Upper lobe of left lung (tissue), 6 donors: ENCODE measurements at regions not wholly inside any gene's neighbourhood (a gene's known extent, or its start where the extent isn't known, plus 50 kb on each side); places are given as distances from the start of the nearest gene placed in this dataset.

Source experiments
- ATAC-seq, 2 donors: fragments of 200-7000 bp; cut with Tn5 transposase; one replicate each; pipeline ENCODE4 v1.9.1; 2022; ENCODE audit warnings: mild to moderate bottlenecking in 2 of 2, moderate library complexity in 2 of 2; ENCODE audit not compliant: low FRiP score in 2 of 2
- DNase-seq, 2 donors: peaks; one replicate each; pipeline ENCODE4 v3.0.0-alpha.2; 2019 to 2020
- H3K27ac ChIP-seq, 4 donors: fragments of 200-600 bp; sonication (generic); one replicate each; pipeline ENCODE4 v1.5.1; 2016 to 2019
- H3K27me3 ChIP-seq, 4 donors: fragments of 200-600 bp; sonication (generic); one replicate each; pipeline ENCODE4 v1.5.1; 2017 to 2019
- H3K36me3 ChIP-seq, 4 donors: fragments of 200-600 bp; sonication (generic); one replicate each; pipeline ENCODE4 v1.5.1; 2016 to 2019
- H3K4me1 ChIP-seq, 4 donors: fragments of 200-600 bp; sonication (generic); one replicate each; pipeline ENCODE4 v1.5.1; 2018 to 2019
- H3K4me3 ChIP-seq, 4 donors: fragments of 200-600 bp; sonication (generic); one replicate each; pipeline ENCODE4 v1.5.1; 2017 to 2019; ENCODE audit warnings: mild to moderate bottlenecking in 2 of 4, moderate library complexity in 1 of 4
- H3K9me3 ChIP-seq, 4 donors: fragments of 200-600 bp; sonication (generic); one replicate each; pipeline ENCODE4 v1.5.1; 2018 to 2019
- CTCF ChIP-seq, 6 experiments: fragments of 450-650 bp in 4 of 6; fragments of 200-600 bp in 2 of 6; sonication (generic) in 2 of 6; IDR thresholded peaks; one replicate each; pipeline ENCODE4 v1.5.1; 2016 to 2019; ENCODE audit warnings: antibody characterized with exemption in 6 of 6
- EP300 ChIP-seq, 4 donors: sonication (generic); formaldehyde crosslinking; IDR thresholded peaks; one replicate each; pipeline ENCODE4 v1.5.1; 2017; ENCODE audit warnings: antibody characterized with exemption in 4 of 4, control low read depth in 2 of 4
- POLR2A ChIP-seq, 4 donors: fragments of 450-650 bp; IDR thresholded peaks; one replicate each; pipeline ENCODE4 v1.5.1; 2016 to 2017; ENCODE audit warnings: antibody characterized with exemption in 4 of 4, mild to moderate bottlenecking in 2 of 4
- POLR2AphosphoS5 ChIP-seq, 2 donors: sonication (generic); formaldehyde crosslinking; IDR thresholded peaks; one replicate each; pipeline ENCODE4 v1.5.1; 2017; ENCODE audit warnings: antibody characterized with exemption in 2 of 2
- WGBS, 2 donors: methylation state at CpG; one replicate each; pipeline ENCODE4 v1.1.5; 2017 to 2018; 5-methylcytosine and 5-hydroxymethylcytosine counted together
- donor health status: DM: no; HTN: no; CAD: no; lungs with moderate emphysema.
- donor health status: DM: no; HTN: yes; CAD: no; lungs with severe emphysema.

- Histone ChIP-seq H3K27ac (no peak overlapping the region), H3K4me3 (no peak overlapping the region), H3K9me3 (no peaks in the 10 kb centered on the region), H3K27me3 (no peaks in the 10 kb centered on the region), H3K4me1 (no peaks in the 10 kb centered on the region), H3K36me3 (no peaks in the 10 kb centered on the region)
- TF ChIP-seq POLR2AphosphoS5 (IDR thresholded peaks at IDR 0.05) (no peak), CTCF (IDR thresholded peaks at IDR 0.05) (no peak), POLR2A (IDR thresholded peaks at IDR 0.05) (no peak), EP300 (IDR thresholded peaks at IDR 0.05) (no peak)
- 50 to 76% methylated on average over 1 of the region's 1 CpG for WGBS, 2 donors
- ATAC-seq, result no peak
- no peak for DNase-seq
Measured at GRCh38 chr5:99005506-99005905, 76.7 kb upstream of the CHD1 start.

GRCh38 chr5:99004960-99005359 lies 76.2 kb upstream of the CHD1 start:
- DNase-seq, result no peak
- H3K9me3 ChIP-seq, result no peaks in the 10 kb centered on the region
- TF ChIP-seq POLR2A (IDR thresholded peaks at IDR 0.05) (no peak), POLR2AphosphoS5 (IDR thresholded peaks at IDR 0.05) (no peak), CTCF (IDR thresholded peaks at IDR 0.05) (no peak), EP300 (IDR thresholded peaks at IDR 0.05) (no peak)
- WGBS, 2 donors, result 0 to 53% methylated on average over 1 of the region's 1 CpG
- no peak overlapping the region for H3K4me3 ChIP-seq
- H3K27me3 ChIP-seq, result no peaks in the 10 kb centered on the region
- H3K36me3 ChIP-seq, result no peaks in the 10 kb centered on the region
- H3K27ac ChIP-seq, result no peak overlapping the region
- H3K4me1 ChIP-seq, result no peaks in the 10 kb centered on the region
- no peak for ATAC-seq

GRCh38 chr5:99000876-99001275 lies 72.1 kb upstream of the CHD1 start:
- Histone ChIP-seq H3K27ac (no peak overlapping the region), H3K27me3 (no peaks in the 10 kb centered on the region), H3K36me3 (no peaks in the 10 kb centered on the region), H3K4me1 (no peaks in the 10 kb centered on the region), H3K4me3 (no peak overlapping the region), H3K9me3 (no peaks in the 10 kb centered on the region)
- WGBS, 2 donors, result 65 to 68% methylated on average over 1 of the region's 1 CpG
- DNase-seq, result no peak
- ATAC-seq, result no peak
- TF ChIP-seq CTCF (IDR thresholded peaks at IDR 0.05), result no peak
- TF ChIP-seq POLR2AphosphoS5 (IDR thresholded peaks at IDR 0.05), result no peak

- no peak overlapping the region for H3K27ac ChIP-seq
- no peak overlapping the region for H3K4me3 ChIP-seq
- 83 to 87% methylated on average over 3 of the region's 3 CpGs for WGBS, 2 donors
- no peaks in the 10 kb centered on the region for H3K36me3 ChIP-seq
- no peaks in the 10 kb centered on the region for H3K9me3 ChIP-seq
- H3K27me3 ChIP-seq, result no peaks in the 10 kb centered on the region
- no peaks in the 10 kb centered on the region for H3K4me1 ChIP-seq
- DNase-seq, result no peak
- TF ChIP-seq POLR2AphosphoS5 (IDR thresholded peaks at IDR 0.05) (no peak), EP300 (IDR thresholded peaks at IDR 0.05) (no peak), CTCF (IDR thresholded peaks at IDR 0.05) (no peak), POLR2A (IDR thresholded peaks at IDR 0.05) (no peak)
- no peak for ATAC-seq
Measured at GRCh38 chr5:99000221-99000620, 71.4 kb upstream of the CHD1 start.

GRCh38 chr5:98999631-99000030 lies 70.8 kb upstream of the CHD1 start:
- ATAC-seq, result no peak

More at GRCh38 chr5:98999631-99000030, 70.8 kb upstream of the CHD1 start:
- H3K4me3 ChIP-seq, result no peak overlapping the region
- WGBS, 2 donors, result 88 to 93% methylated on average over 4 of the region's 4 CpGs
- H3K36me3 ChIP-seq, result no peaks in the 10 kb centered on the region
- no peaks in the 10 kb centered on the region for H3K9me3 ChIP-seq
- TF ChIP-seq POLR2A (IDR thresholded peaks at IDR 0.05) (no peak), POLR2AphosphoS5 (IDR thresholded peaks at IDR 0.05) (no peak), CTCF (IDR thresholded peaks at IDR 0.05) (no peak), EP300 (IDR thresholded peaks at IDR 0.05) (no peak)
- no peaks in the 10 kb centered on the region for H3K4me1 ChIP-seq
- no peak overlapping the region for H3K27ac ChIP-seq
- no peaks in the 10 kb centered on the region for H3K27me3 ChIP-seq
- no peak for DNase-seq
